ENCODE measurements at regions not wholly inside any gene's neighbourhood (a gene's known extent, or its start where the extent isn't known, plus 50 kb on each side); places are given as distances from the start of the nearest gene placed in this dataset. TPM values are rescaled to one million over a fixed set of nuclear protein-coding genes. Genes with fewer than 3 reads are reported as not detected.
"Not testable (repeated sequence)": the region's sequence is repeated elsewhere in the genome, so short reads cannot be mapped to it uniquely, and the experiment has no call there.

GRCh38 chr17:62131271-62131670 lies 66.2 kb upstream of the MED13 start:
- H3K9me3 ChIP-seq (replicated peaks; ENCODE audit: low read length); H3K9ac ChIP-seq (ENCODE audit: low read depth, low read length); H3K36me3 ChIP-seq (ENCODE audit: insufficient read depth, low read length); H3K4me1 ChIP-seq (ENCODE audit: control insufficient read depth, insufficient read depth, low read length); H3K4me3 ChIP-seq (ENCODE audit: low read length); H3K4me2 ChIP-seq (ENCODE audit: low read length): not testable (repeated sequence)
- peaks cover 13% of the 10 kb centered on the region for H3K27me3 ChIP-seq (ENCODE audit: control insufficient read depth, insufficient read depth, low read length)

GRCh38 chr17:62130739-62131138 lies 65.7 kb upstream of the MED13 start:
- Histone ChIP-seq H3K36me3 (ENCODE audit: insufficient read depth, low read length) (no peaks in the 10 kb centered on the region), H3K9ac (ENCODE audit: low read depth, low read length) (no peak overlapping the region), H3K27me3 (ENCODE audit: control insufficient read depth, insufficient read depth, low read length) (peaks cover 13% of the 10 kb centered on the region), H3K9me3 (replicated peaks; ENCODE audit: low read length) (no peaks in the 10 kb centered on the region), H3K4me1 (ENCODE audit: control insufficient read depth, insufficient read depth, low read length) (peaks cover 4% of the 10 kb centered on the region), H3K4me3 (ENCODE audit: low read length) (no peak overlapping the region), H3K4me2 (ENCODE audit: low read length) (no peak overlapping the region)

GRCh38 chr17:62126292-62126691 lies 61.2 kb upstream of the MED13 start:
- Histone ChIP-seq H3K4me1 (ENCODE audit: control insufficient read depth, insufficient read depth, low read length) (no peaks in the 10 kb centered on the region), H3K4me3 (ENCODE audit: low read length) (no peak overlapping the region), H3K9me3 (replicated peaks; ENCODE audit: low read length) (no peaks in the 10 kb centered on the region), H3K36me3 (ENCODE audit: insufficient read depth, low read length) (no peaks in the 10 kb centered on the region), H3K27me3 (ENCODE audit: control insufficient read depth, insufficient read depth, low read length) (peaks cover 27% of the 10 kb centered on the region), H3K4me2 (ENCODE audit: low read length) (no peak overlapping the region), H3K9ac (ENCODE audit: low read depth, low read length) (no peak overlapping the region)

- H3K9me3 ChIP-seq (replicated peaks; ENCODE audit: low read length) = no peaks in the 10 kb centered on the region
- peaks cover 28% of the 10 kb centered on the region for H3K27me3 ChIP-seq (ENCODE audit: control insufficient read depth, insufficient read depth, low read length)
- no peak overlapping the region for H3K4me3 ChIP-seq (ENCODE audit: low read length)
- H3K36me3 ChIP-seq (ENCODE audit: insufficient read depth, low read length) = no peaks in the 10 kb centered on the region
- no peak overlapping the region for H3K9ac ChIP-seq (ENCODE audit: low read depth, low read length)
- no peak overlapping the region for H3K4me2 ChIP-seq (ENCODE audit: low read length)
- no peaks in the 10 kb centered on the region for H3K4me1 ChIP-seq (ENCODE audit: control insufficient read depth, insufficient read depth, low read length)
Observed at GRCh38 chr17:62125307-62125706, 60.2 kb upstream of the MED13 start.

GRCh38 chr17:62121025-62121730 lies 56.1 kb upstream of the MED13 start:
- H3K36me3 ChIP-seq (ENCODE audit: insufficient read depth, low read length) = no peaks in the 10 kb centered on the region
- no peaks in the 10 kb centered on the region for H3K4me1 ChIP-seq (ENCODE audit: control insufficient read depth, insufficient read depth, low read length)
- H3K4me3 ChIP-seq (ENCODE audit: low read length) = no peak overlapping the region
- H3K4me2 ChIP-seq (ENCODE audit: low read length) = no peak overlapping the region
- H3K27me3 ChIP-seq (ENCODE audit: control insufficient read depth, insufficient read depth, low read length) = peaks cover 22% of the 10 kb centered on the region
- no peak overlapping the region for H3K9ac ChIP-seq (ENCODE audit: low read depth, low read length)
- no peaks in the 10 kb centered on the region for H3K9me3 ChIP-seq (replicated peaks; ENCODE audit: low read length)

- H3K9ac ChIP-seq (ENCODE audit: low read depth, low read length) = no peak overlapping the region
- H3K4me2 ChIP-seq (ENCODE audit: low read length) = no peak overlapping the region
- H3K9me3 ChIP-seq (replicated peaks; ENCODE audit: low read length) = no peaks in the 10 kb centered on the region
- no peaks in the 10 kb centered on the region for H3K4me1 ChIP-seq (ENCODE audit: control insufficient read depth, insufficient read depth, low read length)
- H3K36me3 ChIP-seq (ENCODE audit: insufficient read depth, low read length) = no peaks in the 10 kb centered on the region
- peaks cover 10% of the 10 kb centered on the region for H3K27me3 ChIP-seq (ENCODE audit: control insufficient read depth, insufficient read depth, low read length)
- no peak overlapping the region for H3K4me3 ChIP-seq (ENCODE audit: low read length)
Observed at GRCh38 chr17:62119373-62119772, 54.3 kb upstream of the MED13 start.

Small RNAs in the stretch of these regions (small RNA-seq; reads per million reads assigned to genes)
- not detected for gene RF00019

All from skeletal muscle satellite cell (primary cell).